Cerebellar nuclear complex (tissue), 1 donor: ENCODE measurements at regions not wholly inside any gene's neighbourhood (a gene's known extent, or its start where the extent isn't known, plus 50 kb on each side); places are given as distances from the start of the nearest gene placed in this dataset.

Source experiments
- DNase-seq, 2 experiments: peaks; one replicate each; lab custom pipeline; 2025; lab: John Stamatoyannopoulos, UW

DNA sequence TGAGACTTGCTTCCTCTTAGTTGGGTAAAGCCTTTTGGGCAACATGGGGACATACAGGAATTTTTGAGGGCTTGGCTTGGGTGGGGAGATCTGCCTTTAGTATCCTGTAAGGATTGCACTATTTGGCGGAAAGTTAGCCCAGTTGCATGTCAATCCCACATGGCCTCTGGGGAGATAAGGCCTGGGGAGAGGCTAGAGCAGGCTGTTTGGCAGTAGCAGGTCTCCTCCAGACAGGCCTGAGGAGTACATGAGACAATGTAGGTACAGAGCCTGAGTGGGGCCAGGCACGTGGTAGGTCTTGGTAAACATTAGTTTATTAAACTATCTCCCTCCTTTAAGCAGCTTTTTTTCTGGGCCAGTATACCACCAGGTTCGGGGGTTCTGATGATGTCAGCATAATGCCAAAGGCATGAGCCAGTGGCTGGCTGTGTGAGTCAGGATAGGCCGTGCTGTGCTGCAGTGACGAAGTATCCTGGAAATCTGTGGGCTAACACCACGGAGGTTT is 147.9 kb downstream of the VEGFA start:
- no peak for DNase-seq

DNA sequence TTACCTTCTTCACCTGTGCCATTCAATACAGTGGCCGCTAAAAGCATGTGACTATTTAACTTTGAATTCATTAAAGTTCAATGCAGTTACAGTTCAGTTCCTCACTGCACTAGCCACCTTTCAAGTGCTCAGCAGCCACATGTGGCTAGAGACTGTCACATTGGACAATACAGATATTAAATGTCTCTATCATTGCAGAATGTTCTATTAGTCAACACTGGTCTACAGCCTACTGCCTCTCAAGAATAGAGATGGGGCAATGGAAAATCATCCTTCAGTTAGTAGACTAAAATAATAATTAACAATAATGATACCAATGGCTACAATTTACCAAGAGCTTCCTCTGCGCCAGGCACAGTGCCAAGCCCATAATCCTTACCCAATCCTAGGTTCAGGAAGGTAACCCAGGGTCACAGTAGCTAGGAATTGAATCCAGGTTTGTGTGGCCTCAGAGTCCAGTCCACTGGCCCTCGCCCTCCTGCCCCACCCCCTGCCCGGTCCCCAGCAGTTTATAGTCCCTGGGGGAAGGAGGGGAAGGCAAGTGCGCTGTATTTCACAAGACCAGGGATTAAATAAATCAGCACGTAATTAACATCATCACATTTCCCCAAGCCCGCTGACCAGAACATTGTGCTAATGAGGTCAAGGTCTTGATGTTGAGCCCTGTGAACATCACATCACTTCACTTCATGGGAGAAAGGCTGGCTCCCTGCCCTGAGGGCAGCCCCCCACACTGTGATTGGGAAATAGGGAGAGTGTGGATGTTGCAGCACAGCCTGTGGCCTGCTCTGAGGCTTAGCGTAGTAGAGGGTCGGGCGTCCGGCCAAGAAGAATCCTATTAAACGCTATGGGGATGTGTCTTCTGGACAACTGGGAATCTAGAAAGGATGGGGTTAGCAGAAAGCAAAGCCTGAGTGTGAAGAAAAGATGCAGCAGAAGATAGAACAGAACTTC is 147.2 kb downstream of the VEGFA start:
- DNase-seq, result no peak

DNA sequence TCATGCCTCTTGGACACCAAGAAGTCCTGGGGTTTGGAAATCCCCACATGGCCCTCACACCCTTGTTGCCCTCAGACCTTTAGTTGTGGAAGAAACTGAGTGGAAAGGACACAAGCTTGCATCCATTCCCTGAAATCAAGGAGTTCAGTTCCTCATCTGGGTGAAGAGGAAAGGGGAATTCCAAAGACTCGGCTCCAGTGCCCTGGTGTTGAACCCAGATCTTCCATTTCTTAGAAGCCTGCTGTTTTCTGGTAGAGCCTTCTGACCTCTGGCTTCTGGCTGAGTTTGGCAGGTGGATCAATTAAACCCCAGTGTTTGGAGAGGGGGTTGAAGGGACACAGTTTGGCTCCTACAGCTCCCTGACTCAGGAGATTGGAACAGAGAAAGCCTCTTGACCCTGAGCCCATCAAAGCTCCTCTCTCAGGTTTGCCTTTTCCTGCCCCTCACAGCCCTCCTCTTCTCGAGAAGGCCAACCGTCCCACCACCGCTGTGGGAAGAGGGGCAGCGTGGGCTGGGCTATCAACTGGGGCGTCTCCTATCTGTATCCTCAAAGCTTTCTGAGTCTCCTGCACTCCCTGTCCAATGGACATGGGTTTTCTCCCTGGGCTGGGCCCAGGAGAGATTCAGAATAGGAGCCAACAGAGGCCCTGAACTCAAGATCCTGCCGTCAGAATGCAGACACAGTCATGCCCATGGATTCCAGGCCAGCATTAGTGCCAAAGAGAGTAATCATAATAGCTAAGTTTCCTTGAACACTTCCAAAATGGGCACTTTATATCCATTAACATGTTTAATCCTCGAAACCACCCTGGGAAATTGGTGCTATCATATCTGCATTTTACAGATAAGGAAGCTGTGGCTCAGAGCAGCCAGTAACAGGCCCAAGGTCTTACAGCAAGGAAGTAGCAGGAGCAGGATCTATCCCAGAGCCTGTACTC is 146.2 kb downstream of the VEGFA start:
- no peak for DNase-seq

DNA sequence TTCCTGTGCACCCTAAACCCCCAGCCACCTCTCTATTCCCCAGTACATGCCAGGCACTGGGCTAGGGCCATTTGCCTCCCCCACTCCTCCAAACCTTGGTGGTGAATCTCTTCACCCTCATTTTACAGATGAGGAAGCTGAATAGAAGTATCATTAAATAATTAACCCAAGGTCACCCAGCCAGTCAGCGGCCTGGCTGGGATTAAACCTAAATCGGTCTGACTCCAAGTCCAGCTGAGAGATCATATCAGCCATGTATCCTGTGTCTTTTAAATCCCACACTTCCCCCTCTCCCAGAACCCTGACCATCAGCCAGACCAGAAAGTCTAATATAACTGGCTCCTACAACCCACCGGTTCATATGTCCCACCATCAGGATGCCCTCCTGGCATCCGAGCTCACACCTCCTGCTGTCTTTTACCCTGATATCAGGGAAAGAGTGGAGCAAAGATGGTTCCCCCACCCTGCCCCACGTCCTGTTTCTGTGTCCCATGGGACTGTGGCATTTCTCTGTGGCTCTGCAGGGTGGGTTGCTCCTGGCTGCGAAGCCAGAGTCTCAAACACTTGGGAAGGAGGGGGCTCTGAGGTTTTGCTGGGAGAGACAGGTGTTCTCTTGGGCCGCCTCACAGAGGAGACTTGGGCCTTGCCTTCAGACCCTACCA is 145.3 kb downstream of the VEGFA start:
- DNase-seq, result no peak

DNA sequence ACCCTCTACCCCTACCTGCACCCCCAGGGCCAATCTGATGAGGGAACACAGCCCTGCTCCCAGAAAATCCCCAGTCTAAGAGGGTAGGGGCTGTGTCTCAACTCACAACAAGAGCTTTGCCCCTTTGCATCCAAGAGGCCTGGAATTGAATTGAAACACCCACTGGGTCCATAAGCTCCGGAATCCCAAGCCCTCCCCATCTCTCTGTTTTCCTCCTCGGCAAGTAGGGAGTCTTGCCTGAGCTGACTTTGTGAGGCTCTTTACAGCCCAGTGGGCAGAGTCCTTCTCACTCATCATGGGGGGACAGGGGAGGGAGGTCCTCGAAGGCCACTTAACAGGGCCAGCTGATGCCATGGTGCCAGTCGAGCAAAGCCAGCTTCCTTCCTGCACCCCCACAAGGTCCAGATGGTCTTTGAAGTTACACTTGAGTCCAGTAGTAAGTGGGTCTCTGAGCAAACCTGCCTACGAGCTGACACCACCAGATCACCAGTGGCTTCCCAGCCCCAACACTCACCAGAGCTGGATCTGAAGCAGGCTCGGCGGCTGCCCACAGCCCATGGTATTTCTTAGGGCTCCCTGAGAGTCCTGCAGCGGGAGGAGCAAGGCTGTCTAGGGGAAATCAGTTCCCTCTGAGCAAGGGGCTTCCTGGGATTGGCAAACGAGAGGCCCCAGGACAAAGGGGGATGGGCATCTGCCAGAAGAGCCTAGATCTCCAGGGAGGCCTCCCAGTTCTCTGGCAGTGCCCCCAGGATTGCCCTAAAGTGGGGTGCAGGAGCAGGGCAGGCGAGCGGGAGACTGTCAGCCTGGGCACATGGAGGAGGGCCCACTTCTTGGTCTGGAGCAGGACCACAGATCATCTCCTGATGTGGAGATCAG is 144.5 kb downstream of the VEGFA start:
- DNase-seq, result no peak

DNA sequence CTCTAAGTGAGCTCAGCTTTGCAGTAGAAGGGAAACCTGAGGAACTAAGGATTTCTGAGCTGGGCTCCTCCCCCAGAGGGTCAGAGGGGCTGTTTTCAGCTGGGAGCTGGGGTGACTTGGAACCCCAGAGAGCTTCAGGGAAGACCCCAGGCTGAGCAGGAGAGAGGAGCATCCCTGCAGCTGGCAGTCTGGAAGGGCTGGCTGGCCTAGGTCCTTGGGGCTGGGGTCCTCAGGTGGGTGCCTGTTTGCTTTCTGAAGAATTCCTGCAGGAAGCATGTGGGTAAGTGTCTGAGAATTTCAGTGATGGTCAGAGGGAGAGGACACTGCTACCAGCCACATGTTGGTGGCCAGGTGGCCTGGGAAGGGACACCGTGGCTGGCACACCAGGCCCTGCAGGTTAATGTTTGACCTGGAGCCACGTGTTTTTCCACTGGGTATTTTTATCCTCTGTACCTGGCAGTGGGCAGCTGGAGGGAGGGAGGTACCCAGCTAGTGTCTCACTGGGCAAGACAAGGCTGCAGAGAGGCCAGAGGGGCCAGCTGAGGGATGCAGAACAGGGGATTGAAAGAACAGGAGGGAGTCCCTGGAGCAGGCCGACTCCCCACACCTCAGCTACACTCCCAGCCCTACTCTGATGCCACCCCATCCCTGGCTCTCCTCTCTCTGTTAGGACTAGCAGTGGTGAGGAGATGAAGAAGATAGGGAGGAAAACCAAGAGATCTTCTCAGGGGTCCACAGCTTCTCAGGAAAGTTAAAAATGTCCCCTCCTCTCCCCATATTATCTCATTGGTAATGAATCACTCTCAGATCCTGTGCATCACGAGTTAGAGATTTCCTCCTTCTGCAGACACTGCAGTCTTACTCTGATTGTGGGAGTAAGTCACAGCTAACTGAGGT is 143.6 kb downstream of the VEGFA start:
- DNase-seq, result no peak

DNA sequence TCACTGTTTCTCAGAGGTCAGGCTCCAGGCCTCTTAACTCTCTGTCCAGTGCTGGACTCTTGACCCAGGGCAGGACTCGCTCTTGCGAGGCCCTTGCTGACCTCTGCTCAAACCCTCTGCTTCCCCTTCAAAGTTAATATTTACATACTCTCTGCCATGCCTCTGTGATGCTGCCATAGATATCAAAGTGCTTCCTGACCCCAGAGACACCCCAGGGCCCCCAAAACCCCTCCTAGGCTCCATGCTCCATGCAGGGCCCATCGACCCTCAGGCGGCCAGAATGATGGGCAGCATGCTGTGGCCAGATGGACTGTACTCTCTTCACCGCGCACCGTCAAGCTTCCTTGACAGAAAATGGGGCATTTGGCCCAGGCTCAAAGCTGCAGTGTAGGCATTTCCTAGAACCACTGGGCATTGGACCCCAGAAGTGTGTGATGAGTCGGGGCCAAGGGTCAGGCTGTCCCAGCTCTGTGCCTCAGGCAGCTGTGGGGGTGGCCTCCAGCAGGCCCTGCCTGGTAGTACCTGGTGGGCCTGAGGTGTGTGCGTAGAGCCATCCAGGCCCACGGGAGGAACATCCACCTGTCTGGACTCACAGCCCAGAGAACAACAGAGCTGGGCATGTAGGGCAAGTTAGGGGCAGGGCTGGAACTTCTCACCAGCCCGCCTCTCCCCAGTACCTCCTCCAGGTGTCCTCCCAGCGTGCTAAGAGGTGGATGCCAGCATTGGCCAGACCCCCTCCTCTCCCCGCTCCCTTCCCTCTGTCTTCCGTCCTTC is 142.8 kb downstream of the VEGFA start:
- DNase-seq, result no peak

DNA sequence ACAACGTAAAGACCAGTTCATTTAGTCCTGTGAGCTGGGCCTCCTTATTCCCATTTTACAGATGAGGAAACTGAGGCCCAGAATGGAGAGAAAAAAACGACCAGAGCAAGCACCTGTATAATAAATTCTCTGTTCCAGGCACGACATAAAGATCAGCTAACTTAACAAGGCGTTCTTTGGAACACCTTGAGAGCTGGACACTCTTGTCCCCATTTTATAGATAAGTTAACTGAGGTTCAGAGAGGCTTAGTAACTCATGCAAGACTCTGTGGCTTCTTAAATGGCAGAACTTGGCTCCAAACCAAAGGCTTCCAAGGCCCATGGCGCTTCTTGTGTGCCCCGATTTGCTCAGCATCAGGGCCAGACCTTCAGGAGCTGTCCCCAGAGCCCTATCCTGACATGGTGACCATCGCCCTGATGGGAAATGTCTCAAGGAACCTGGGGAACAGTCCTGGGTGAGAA is 142.1 kb downstream of the VEGFA start:
- no peak for DNase-seq

DNA sequence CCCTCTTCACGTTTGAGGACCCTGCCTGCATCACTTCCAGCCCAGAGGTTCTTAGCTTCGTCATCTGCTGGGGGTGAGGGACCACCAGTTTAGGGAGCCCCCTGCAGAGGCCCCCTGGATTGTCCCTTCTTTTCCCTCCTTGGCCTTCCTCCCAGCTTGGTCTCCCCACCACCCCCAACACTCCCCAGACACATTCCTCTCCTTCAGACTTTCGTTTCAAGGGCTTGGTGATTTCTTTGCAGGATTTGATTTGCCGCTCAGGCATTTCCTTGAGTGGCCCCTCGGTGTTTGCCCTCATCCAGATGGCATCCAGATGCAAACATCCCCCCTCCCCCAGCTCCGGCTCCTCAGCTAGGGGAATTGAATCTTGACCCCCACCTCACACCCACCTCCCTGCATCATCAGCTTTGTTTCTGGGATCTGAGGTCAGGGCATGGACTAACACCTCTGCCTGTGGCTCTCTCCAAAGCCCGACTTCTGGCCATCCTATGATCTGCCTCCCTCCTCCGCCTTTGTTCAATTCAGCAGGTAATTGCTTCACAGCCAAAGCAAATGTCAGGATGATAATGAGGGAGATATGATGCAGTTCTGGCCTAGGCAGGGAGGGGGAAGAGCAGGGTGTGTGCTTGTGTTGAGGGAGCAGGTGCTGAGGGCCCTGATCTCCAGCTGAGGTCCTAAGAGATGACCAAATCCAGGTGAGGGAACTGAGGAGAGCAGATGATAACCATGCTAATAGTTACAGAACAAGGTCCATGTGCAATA is 141.5 kb downstream of the VEGFA start:
- no peak for DNase-seq

DNA sequence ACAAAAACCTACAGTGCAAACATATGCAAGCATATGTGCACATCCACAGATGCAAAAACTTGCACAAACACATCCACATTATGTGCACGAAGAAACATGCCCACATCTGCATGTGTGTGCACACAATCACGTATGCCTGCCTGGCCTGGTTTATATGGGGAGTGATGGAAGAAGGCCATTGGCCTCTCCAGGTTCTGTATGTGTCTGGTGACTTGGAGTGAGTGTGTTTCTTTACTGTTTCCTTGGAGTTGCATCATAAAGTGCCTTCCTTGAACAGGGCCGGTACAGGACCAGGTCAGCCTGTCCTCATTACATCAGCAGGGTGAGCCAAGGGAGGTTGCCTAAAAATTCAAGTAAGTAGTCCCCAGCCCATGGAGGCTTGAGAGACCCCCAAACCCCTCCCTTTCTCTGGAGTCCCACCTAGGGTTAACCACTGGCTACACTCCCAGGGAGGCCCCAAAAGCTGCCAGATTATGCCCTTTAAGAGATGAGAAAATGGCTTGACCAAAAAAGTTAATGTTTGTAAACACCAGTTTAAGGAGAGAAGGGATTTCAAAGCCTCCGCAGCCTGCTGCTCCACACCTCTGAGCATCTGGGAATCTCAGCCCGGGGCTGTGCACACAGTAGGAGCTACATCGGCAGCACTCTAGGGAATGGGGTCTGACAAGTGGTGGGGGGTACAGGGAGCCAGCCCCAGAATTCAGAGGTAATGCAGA is 140.8 kb downstream of the VEGFA start:
- DNase-seq, result no peak

DNA sequence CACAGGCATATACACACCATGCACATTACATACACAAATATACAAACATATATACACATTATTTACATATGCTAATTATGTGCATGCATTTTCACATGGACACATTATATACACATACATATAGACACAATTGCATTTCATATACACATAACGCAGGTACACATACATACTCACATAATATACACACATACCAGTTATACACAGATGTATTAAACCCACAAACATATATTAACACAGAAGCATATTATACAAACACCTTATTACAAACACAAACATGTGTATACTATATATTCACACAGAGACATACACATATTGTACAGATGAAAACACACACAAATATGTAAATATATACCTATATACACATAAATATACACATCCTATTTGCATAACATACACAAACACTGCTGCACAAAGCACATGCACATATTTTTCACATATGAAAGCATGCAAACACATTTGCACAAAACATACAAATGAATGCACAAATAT is 140.2 kb downstream of the VEGFA start:
- no peak for DNase-seq

DNA sequence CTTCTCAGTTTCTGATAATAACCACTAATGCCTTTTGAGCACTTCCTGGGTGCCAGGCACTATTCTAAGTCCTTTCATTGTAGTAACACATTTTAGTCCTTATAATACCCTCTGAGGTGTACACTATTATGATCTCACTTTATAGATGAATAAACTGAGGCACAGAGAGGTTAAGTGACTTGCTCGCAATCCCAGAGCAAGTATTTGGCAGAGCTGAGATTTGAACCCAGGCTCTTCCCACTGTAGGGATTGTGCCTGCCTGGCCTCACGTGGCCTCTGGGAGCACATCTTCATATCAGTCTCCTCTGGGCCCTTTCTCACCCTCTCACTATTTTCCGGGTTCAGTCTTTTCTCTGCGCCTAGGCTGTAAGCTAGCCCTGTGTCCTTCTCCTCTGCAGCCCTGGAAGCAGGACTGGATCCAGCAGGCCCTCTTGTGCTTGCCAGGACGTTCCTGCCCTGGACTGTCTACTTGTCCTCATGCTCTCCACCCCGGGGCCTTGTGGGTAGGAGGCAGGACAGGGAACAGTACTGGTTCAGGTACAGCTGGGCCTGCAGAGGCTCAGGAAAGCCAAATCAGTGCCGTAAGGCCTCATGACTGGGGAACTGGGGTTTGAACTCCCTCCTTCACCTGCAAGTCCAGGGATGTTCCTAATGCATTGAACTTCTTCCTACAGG is 139.6 kb downstream of the VEGFA start:
- no peak for DNase-seq

DNA sequence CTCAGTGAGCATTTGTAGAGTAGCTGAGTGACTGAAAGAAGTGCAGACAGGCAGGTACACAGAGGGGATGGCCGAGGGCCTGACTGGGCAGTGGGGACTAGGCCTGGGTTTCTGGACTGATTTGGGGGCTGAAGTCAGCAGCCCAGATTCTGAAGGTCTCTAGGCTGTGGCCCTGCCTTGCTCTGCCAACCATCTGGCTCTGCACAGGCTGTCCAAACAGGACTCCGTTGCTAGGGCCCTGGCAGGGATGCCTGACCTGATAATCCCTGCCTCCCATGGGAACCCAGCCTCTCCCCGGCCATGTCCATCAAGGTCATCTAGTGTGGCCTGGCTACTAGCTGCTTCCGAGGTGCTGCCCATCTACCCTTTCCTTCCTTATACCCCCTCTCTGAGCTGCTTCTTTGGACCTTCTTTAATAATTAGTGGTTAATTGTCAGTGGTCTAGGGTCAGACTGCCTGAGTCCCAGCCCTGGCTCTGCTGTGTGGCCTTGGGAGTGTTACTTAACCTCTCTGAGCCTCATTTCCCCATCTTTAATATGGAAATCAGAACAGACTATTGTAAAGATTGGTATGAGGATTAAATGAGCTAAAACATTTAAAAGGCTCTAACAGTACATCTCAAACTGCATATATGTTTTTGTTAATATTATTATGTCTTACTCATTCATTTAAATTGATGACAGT is 137.9 kb downstream of the VEGFA start:
- no peak for DNase-seq

DNA sequence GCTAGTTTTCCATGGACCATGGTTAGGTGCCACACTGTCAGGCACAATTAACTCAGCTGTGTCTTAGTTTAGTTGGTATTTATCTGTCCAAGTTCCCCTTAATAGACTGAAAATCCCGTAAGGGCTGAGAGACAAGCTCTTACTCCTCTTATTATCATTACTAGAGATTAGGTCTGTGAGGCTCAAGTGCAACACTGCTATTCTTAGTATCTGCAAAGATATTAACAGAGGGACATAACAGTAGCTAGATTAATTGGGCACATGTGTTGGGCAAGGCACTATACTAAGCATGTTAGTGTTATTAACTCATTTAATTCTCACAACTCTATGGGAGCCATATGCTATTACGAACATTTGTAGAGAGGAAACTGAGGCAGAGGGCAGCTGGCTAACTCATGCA is 137.3 kb downstream of the VEGFA start:
- no peak for DNase-seq

DNA sequence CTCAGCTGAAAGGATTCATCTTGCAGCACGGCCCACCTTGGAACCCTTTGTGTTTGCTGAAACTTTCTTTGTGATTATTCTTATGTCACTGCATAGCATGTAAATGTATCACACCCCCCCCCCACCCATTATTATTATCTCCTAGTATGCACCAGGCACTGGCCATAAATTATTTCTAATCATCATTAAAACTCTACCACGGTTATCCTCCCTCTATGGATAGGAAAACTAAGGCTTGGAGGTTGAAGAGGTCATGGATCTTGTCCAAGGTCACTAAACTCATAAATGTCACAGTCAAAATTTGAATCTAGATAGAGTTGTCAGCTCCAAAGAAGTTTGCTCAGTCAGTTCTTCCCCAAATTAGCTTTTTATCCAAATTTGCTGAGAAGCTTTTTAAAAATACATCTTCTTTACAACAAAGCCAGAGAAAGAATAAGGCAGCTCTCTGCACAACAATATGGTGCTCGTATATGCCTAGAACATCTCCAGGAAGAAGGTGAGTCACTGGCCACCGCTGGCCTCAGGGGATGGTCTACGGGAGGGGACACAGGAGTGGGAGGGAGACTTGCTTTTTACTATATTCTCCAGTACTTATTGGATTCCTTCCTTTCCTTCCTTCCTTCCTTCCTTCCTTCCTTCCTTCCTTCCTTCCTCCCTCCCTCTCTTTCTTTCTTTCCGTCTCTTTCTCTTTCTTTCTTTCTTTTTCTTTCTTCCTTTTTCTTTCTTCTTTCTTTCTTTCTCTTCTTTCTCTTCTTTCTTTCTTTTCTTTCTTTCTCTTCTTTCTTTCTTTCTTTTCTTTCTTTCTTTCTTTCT is 134.5 kb downstream of the VEGFA start:
- no peak for DNase-seq
